ENCODE measurements at regions not wholly inside any gene's neighbourhood (a gene's known extent, or its start where the extent isn't known, plus 50 kb on each side); places are given as distances from the start of the nearest gene placed in this dataset.
"Not testable (repeated sequence)": the region's sequence is repeated elsewhere in the genome, so short reads cannot be mapped to it uniquely, and the experiment has no call there.

GRCh38 chr11:25242928-25243327 is 746.1 kb downstream of the LUZP2 start:
- no peak overlapping the region for H4K5ac ChIP-seq (ENCODE audit: low read length)
- H3K56ac ChIP-seq (ENCODE audit: low read length) = no peak overlapping the region
- H3K23ac ChIP-seq (ENCODE audit: low read length) = no peak overlapping the region
- H3K27ac ChIP-seq (ENCODE audit: low read depth, low read length) = no peak overlapping the region
- H3K79me1 ChIP-seq (ENCODE audit: low read length) = no peaks in the 10 kb centered on the region
- H3K36me3 ChIP-seq (ENCODE audit: control insufficient read depth, insufficient read depth, low read length) = no peaks in the 10 kb centered on the region
- no peak for DNase-seq
- H3K4me3 ChIP-seq (ENCODE audit: low read length) = no peak overlapping the region
- H2BK15ac ChIP-seq (replicated peaks; ENCODE audit: low read depth) = no peak overlapping the region
- no peaks in the 10 kb centered on the region for H3K27me3 ChIP-seq (ENCODE audit: insufficient read depth, low read length, poor library complexity)
- H2BK5ac ChIP-seq (ENCODE audit: low read length) = no peak overlapping the region
- no peak overlapping the region for H3K9ac ChIP-seq (ENCODE audit: low read length)
- H2AK5ac ChIP-seq (ENCODE audit: low read length) = no peak overlapping the region
- H3K4me2 ChIP-seq (ENCODE audit: low read length) = no peak overlapping the region
- no peak overlapping the region for H3K18ac ChIP-seq (ENCODE audit: low read length)
- H2BK120ac ChIP-seq (ENCODE audit: low read depth, low read length) = no peak overlapping the region
- no peaks in the 10 kb centered on the region for H3K79me2 ChIP-seq (ENCODE audit: control insufficient read depth, insufficient read depth, low read length)
- no peak overlapping the region for H4K8ac ChIP-seq (ENCODE audit: low read depth, low read length)
- no peaks in the 10 kb centered on the region for H3K4me1 ChIP-seq (ENCODE audit: control insufficient read depth, low read depth, low read length)
- no peak overlapping the region for H3K4ac ChIP-seq (ENCODE audit: low read depth, low read length)

GRCh38 chr11:25244126-25244525 is 747.3 kb downstream of the LUZP2 start:
- Histone ChIP-seq H3K18ac (ENCODE audit: low read length) (no peak overlapping the region), H3K56ac (ENCODE audit: low read length) (no peak overlapping the region), H3K36me3 (ENCODE audit: control insufficient read depth, insufficient read depth, low read length) (no peaks in the 10 kb centered on the region), H4K8ac (ENCODE audit: low read depth, low read length) (no peak overlapping the region), H3K4me3 (ENCODE audit: low read length) (no peak overlapping the region), H4K5ac (ENCODE audit: low read length) (no peak overlapping the region), H3K23ac (ENCODE audit: low read length) (no peak overlapping the region), H2BK120ac (ENCODE audit: low read depth, low read length) (no peak overlapping the region), H3K79me2 (ENCODE audit: control insufficient read depth, insufficient read depth, low read length) (no peaks in the 10 kb centered on the region), H2BK5ac (ENCODE audit: low read length) (no peak overlapping the region), H3K27me3 (ENCODE audit: insufficient read depth, low read length, poor library complexity) (no peaks in the 10 kb centered on the region), H3K9ac (ENCODE audit: low read length) (no peak overlapping the region), H3K27ac (ENCODE audit: low read depth, low read length) (no peak overlapping the region), H3K4me1 (ENCODE audit: control insufficient read depth, low read depth, low read length) (no peaks in the 10 kb centered on the region), H3K79me1 (ENCODE audit: low read length) (no peaks in the 10 kb centered on the region), H2BK15ac (replicated peaks; ENCODE audit: low read depth) (no peak overlapping the region), H3K4ac (ENCODE audit: low read depth, low read length) (no peak overlapping the region), H2AK5ac (ENCODE audit: low read length) (no peak overlapping the region), H3K4me2 (ENCODE audit: low read length) (no peak overlapping the region)
- WGBS (ENCODE audit: extremely low coverage, insufficient coverage, low lambda C conversion rate) = 100% methylated on average over 1 of the region's 2 CpGs
- DNase-seq = no peak

- 100% methylated on average over 1 of the region's 1 CpG for WGBS (ENCODE audit: extremely low coverage, insufficient coverage, low lambda C conversion rate)
- Histone ChIP-seq H2BK120ac (ENCODE audit: low read depth, low read length) (no peak overlapping the region), H3K23ac (ENCODE audit: low read length) (no peak overlapping the region), H4K8ac (ENCODE audit: low read depth, low read length) (no peak overlapping the region), H2AK5ac (ENCODE audit: low read length) (no peak overlapping the region), H3K4ac (ENCODE audit: low read depth, low read length) (no peak overlapping the region), H3K56ac (ENCODE audit: low read length) (no peak overlapping the region), H3K27me3 (ENCODE audit: insufficient read depth, low read length, poor library complexity) (no peaks in the 10 kb centered on the region), H3K4me1 (ENCODE audit: control insufficient read depth, low read depth, low read length) (no peaks in the 10 kb centered on the region), H2BK15ac (replicated peaks; ENCODE audit: low read depth) (no peak overlapping the region), H3K79me2 (ENCODE audit: control insufficient read depth, insufficient read depth, low read length) (no peaks in the 10 kb centered on the region), H3K9ac (ENCODE audit: low read length) (no peak overlapping the region), H3K4me2 (ENCODE audit: low read length) (no peak overlapping the region), H4K5ac (ENCODE audit: low read length) (no peak overlapping the region), H3K4me3 (ENCODE audit: low read length) (no peak overlapping the region), H3K36me3 (ENCODE audit: control insufficient read depth, insufficient read depth, low read length) (no peaks in the 10 kb centered on the region), H2BK5ac (ENCODE audit: low read length) (no peak overlapping the region), H3K18ac (ENCODE audit: low read length) (no peak overlapping the region), H3K27ac (ENCODE audit: low read depth, low read length) (no peak overlapping the region), H3K79me1 (ENCODE audit: low read length) (no peaks in the 10 kb centered on the region)
- no peak for DNase-seq
Observed at GRCh38 chr11:25247336-25247735, 750.5 kb downstream of the LUZP2 start.

- H3K23ac ChIP-seq (ENCODE audit: low read length) = no peak overlapping the region
- no peak overlapping the region for H3K4me2 ChIP-seq (ENCODE audit: low read length)
- H3K4ac ChIP-seq (ENCODE audit: low read depth, low read length) = no peak overlapping the region
- H4K8ac ChIP-seq (ENCODE audit: low read depth, low read length) = no peak overlapping the region
- no peak overlapping the region for H2BK120ac ChIP-seq (ENCODE audit: low read depth, low read length)
- H2BK15ac ChIP-seq (replicated peaks; ENCODE audit: low read depth) = no peak overlapping the region
- DNase-seq = no peak
- H3K18ac ChIP-seq (ENCODE audit: low read length) = no peak overlapping the region
- no peak overlapping the region for H3K27ac ChIP-seq (ENCODE audit: low read depth, low read length)
- H3K27me3 ChIP-seq (ENCODE audit: insufficient read depth, low read length, poor library complexity) = no peaks in the 10 kb centered on the region
- H3K9ac ChIP-seq (ENCODE audit: low read length) = no peak overlapping the region
- WGBS (ENCODE audit: extremely low coverage, insufficient coverage, low lambda C conversion rate) = no CpG with 5 or more reads among the region's 4 CpGs
- H2AK5ac ChIP-seq (ENCODE audit: low read length) = no peak overlapping the region
- no peak overlapping the region for H3K56ac ChIP-seq (ENCODE audit: low read length)
- no peaks in the 10 kb centered on the region for H3K36me3 ChIP-seq (ENCODE audit: control insufficient read depth, insufficient read depth, low read length)
- H3K79me1 ChIP-seq (ENCODE audit: low read length) = no peaks in the 10 kb centered on the region
- no peaks in the 10 kb centered on the region for H3K4me1 ChIP-seq (ENCODE audit: control insufficient read depth, low read depth, low read length)
- H3K79me2 ChIP-seq (ENCODE audit: control insufficient read depth, insufficient read depth, low read length) = no peaks in the 10 kb centered on the region
- no peak overlapping the region for H2BK5ac ChIP-seq (ENCODE audit: low read length)
- no peak overlapping the region for H3K4me3 ChIP-seq (ENCODE audit: low read length)
- H4K5ac ChIP-seq (ENCODE audit: low read length) = no peak overlapping the region
Observed at GRCh38 chr11:25252854-25253253, 756.0 kb downstream of the LUZP2 start.

GRCh38 chr11:25263861-25264260 is 767.0 kb downstream of the LUZP2 start:
- no CpG with 5 or more reads among the region's 4 CpGs for WGBS (ENCODE audit: extremely low coverage, insufficient coverage, low lambda C conversion rate)
- H3K4ac ChIP-seq (ENCODE audit: low read depth, low read length) = not testable (repeated sequence)

GRCh38 chr11:25271301-25271700 is 774.4 kb downstream of the LUZP2 start:
- Histone ChIP-seq H4K5ac (ENCODE audit: low read length) (no peak overlapping the region), H3K79me2 (ENCODE audit: control insufficient read depth, insufficient read depth, low read length) (no peaks in the 10 kb centered on the region), H3K4me2 (ENCODE audit: low read length) (no peak overlapping the region), H3K79me1 (ENCODE audit: low read length) (no peaks in the 10 kb centered on the region), H3K9ac (ENCODE audit: low read length) (no peak overlapping the region), H3K4me3 (ENCODE audit: low read length) (no peak overlapping the region), H2BK15ac (replicated peaks; ENCODE audit: low read depth) (no peak overlapping the region), H3K4ac (ENCODE audit: low read depth, low read length) (no peak overlapping the region), H3K56ac (ENCODE audit: low read length) (no peak overlapping the region), H3K36me3 (ENCODE audit: control insufficient read depth, insufficient read depth, low read length) (no peaks in the 10 kb centered on the region), H2AK5ac (ENCODE audit: low read length) (no peak overlapping the region), H4K8ac (ENCODE audit: low read depth, low read length) (no peak overlapping the region), H2BK120ac (ENCODE audit: low read depth, low read length) (no peak overlapping the region), H3K4me1 (ENCODE audit: control insufficient read depth, low read depth, low read length) (no peaks in the 10 kb centered on the region), H3K23ac (ENCODE audit: low read length) (no peak overlapping the region), H2BK5ac (ENCODE audit: low read length) (no peak overlapping the region), H3K27me3 (ENCODE audit: insufficient read depth, low read length, poor library complexity) (no peaks in the 10 kb centered on the region), H3K27ac (ENCODE audit: low read depth, low read length) (no peak overlapping the region), H3K18ac (ENCODE audit: low read length) (no peak overlapping the region)
- no peak for DNase-seq

More at GRCh38 chr11:25263861-25264260, 767.0 kb downstream of the LUZP2 start:
- H3K36me3 ChIP-seq (ENCODE audit: control insufficient read depth, insufficient read depth, low read length); H4K8ac ChIP-seq (ENCODE audit: low read depth, low read length); H3K18ac ChIP-seq (ENCODE audit: low read length); H4K5ac ChIP-seq (ENCODE audit: low read length); DNase-seq; H2BK15ac ChIP-seq (replicated peaks; ENCODE audit: low read depth); H3K9ac ChIP-seq (ENCODE audit: low read length); H3K56ac ChIP-seq (ENCODE audit: low read length); H3K27ac ChIP-seq (ENCODE audit: low read depth, low read length); H2BK5ac ChIP-seq (ENCODE audit: low read length); H3K79me2 ChIP-seq (ENCODE audit: control insufficient read depth, insufficient read depth, low read length); H2BK120ac ChIP-seq (ENCODE audit: low read depth, low read length); H3K79me1 ChIP-seq (ENCODE audit: low read length); H3K4me1 ChIP-seq (ENCODE audit: control insufficient read depth, low read depth, low read length); H3K23ac ChIP-seq (ENCODE audit: low read length); H3K27me3 ChIP-seq (ENCODE audit: insufficient read depth, low read length, poor library complexity); H2AK5ac ChIP-seq (ENCODE audit: low read length); H3K4me2 ChIP-seq (ENCODE audit: low read length); H3K4me3 ChIP-seq (ENCODE audit: low read length): not testable (repeated sequence)

Measured in mesendoderm (in vitro differentiated cells).